HG02571 (cell line): ENCODE measurements at regions not wholly inside any gene's neighbourhood (a gene's known extent, or its start where the extent isn't known, plus 50 kb on each side); places are given as distances from the start of the nearest gene placed in this dataset.

Experiments used
- ATAC-seq: cut with Tn5 transposase; IDR thresholded peaks from one replicate; pipeline ENCODE4 v1.9.1; 2021; ENCODE audit warnings: mild to moderate bottlenecking, moderate library complexity; ENCODE audit not compliant: unreplicated experiment

- no peak for ATAC-seq
Measured at GRCh38 chr2:153802671-153803070, 69.1 kb upstream of the GALNT13 start.

- no peak for ATAC-seq
Measured at GRCh38 chr2:153808679-153809078, 63.0 kb upstream of the GALNT13 start.

GRCh38 chr2:153811516-153811915 lies 60.2 kb upstream of the GALNT13 start:
- no peak for ATAC-seq

GRCh38 chr2:153812632-153813031 lies 59.1 kb upstream of the GALNT13 start:
- ATAC-seq = no peak

GRCh38 chr2:153818242-153818641 lies 53.5 kb upstream of the GALNT13 start:
- ATAC-seq = no peak

- ATAC-seq = no peak
Measured at GRCh38 chr2:153819074-153819473, 52.6 kb upstream of the GALNT13 start.

GRCh38 chr2:153819501-153819900 lies 52.2 kb upstream of the GALNT13 start:
- no peak for ATAC-seq
